OCI-LY7 (cell line): ENCODE measurements at regions not wholly inside any gene's neighbourhood (a gene's known extent, or its start where the extent isn't known, plus 50 kb on each side); places are given as distances from the start of the nearest gene placed in this dataset.

Experiments
- BruUV-seq: library from RNA; stranded (reverse); fragments of 400-500 nt; replicated peaks from 2 replicates; lab custom pipeline; 2021; lab: Mats Ljungman, UMichigan
- CTCF ChIA-PET: fragments of 300-600 bp; sonication (Branson Sonifier 250); formaldehyde crosslinking; loops from one replicate; lab custom pipeline; 2022; ENCODE audit warnings: antibody characterized with exemption; ENCODE audit not compliant: unreplicated experiment; lab: Charles Lee
- POLR2A ChIA-PET: fragments of 300-600 bp; sonication (Branson Sonifier 250); formaldehyde crosslinking; loops from one replicate; lab custom pipeline; 2022; ENCODE audit warnings: antibody characterized with exemption; lab: Charles Lee
- DNase-seq: peaks from one replicate; pipeline ENCODE4 v3.0.0-alpha.2; 2015; ENCODE audit warnings: low spot score
- H2AFZ ChIP-seq: fragments of 200-600 bp; sonication (generic), shearing (Covaris generic); 2 replicates; pipeline ENCODE4 v1.6.1; 2014; ENCODE audit warnings: mild to moderate bottlenecking, antibody characterized with exemption, low read length, moderate library complexity
- H3K27ac ChIP-seq: fragments of 200-600 bp; sonication (generic); 2 replicates; pipeline ENCODE4 v1.5.1; 2014; ENCODE audit warnings: mixed run types, low read depth, mild to moderate bottlenecking, moderate library complexity, low read length, inconsistent platforms; ENCODE audit not compliant: poor library complexity, severe bottlenecking
- H3K36me3 ChIP-seq: fragments of 200-600 bp; sonication (generic); 2 replicates; pipeline ENCODE4 v1.6.1; 2014; ENCODE audit warnings: mild to moderate bottlenecking, antibody characterized with exemption, low read length, moderate library complexity, mixed read lengths; ENCODE audit not compliant: insufficient read depth
- H3K4me1 ChIP-seq: fragments of 200-600 bp; sonication (generic); 2 replicates; pipeline ENCODE4 v1.5.1; 2014; ENCODE audit warnings: mild to moderate bottlenecking, low read length; ENCODE audit not compliant: insufficient read depth, poor library complexity, severe bottlenecking
- H3K4me2 ChIP-seq: fragments of 200-600 bp; sonication (generic); 2 replicates; pipeline ENCODE4 v1.6.1; 2014; ENCODE audit warnings: mild to moderate bottlenecking, low read length
- H3K4me3 ChIP-seq: fragments of 200-600 bp; sonication (generic); 2 replicates; pipeline ENCODE4 v1.5.1; 2014; ENCODE audit warnings: mild to moderate bottlenecking, low read depth, low read length; ENCODE audit not compliant: poor library complexity, severe bottlenecking
- H3K79me2 ChIP-seq: fragments of 200-600 bp; sonication (generic); 2 replicates; pipeline ENCODE4 v1.6.1; 2016; ENCODE audit warnings: low read depth, mild to moderate bottlenecking, low read length, moderate library complexity, mixed read lengths; ENCODE audit not compliant: insufficient read depth
- H3K9me2 ChIP-seq: fragments of 200-600 bp; sonication (generic); 2 replicates; pipeline ENCODE4 v1.6.1; 2016; ENCODE audit warnings: mild to moderate bottlenecking, low read length, mixed read lengths; ENCODE audit not compliant: insufficient read depth
- H3K9me3 ChIP-seq: fragments of 200-600 bp; sonication (generic); 2 replicates; pipeline ENCODE4 v1.6.1; 2014; ENCODE audit warnings: mild to moderate bottlenecking, mixed run types, low read length, mixed read lengths
- H4K20me1 ChIP-seq: fragments of 200-600 bp; sonication (generic); 2 replicates; pipeline ENCODE4 v1.6.1; 2014; ENCODE audit warnings: mild to moderate bottlenecking, antibody characterized with exemption, low read length, moderate library complexity, mixed read lengths; ENCODE audit not compliant: insufficient read depth
- CTCF ChIP-seq: fragments of 200-600 bp; sonication (generic); conservative IDR thresholded peaks from 2 replicates; pipeline ENCODE4 v1.5.1; 2014; ENCODE audit warnings: mild to moderate bottlenecking, antibody characterized with exemption, low read length, moderate library complexity, mixed read lengths
- EZH2phosphoT487 ChIP-seq: fragments of 200-600 bp; sonication (generic); IDR thresholded peaks from 2 replicates; pipeline ENCODE4 v1.6.1; 2018; ENCODE audit warnings: low read depth, borderline replicate concordance, mild to moderate bottlenecking, mixed run types, antibody characterized with exemption, low read length, moderate library complexity, mixed read lengths
- intact Hi-C: fragments of 100-400 bp; cut with micrococcal nuclease; formaldehyde crosslinking; loops from one replicate; pipeline ENCODE4 v1.10.0; 2022; ENCODE audit not compliant: unreplicated experiment

GRCh38 chr2:163302141-163302540 is 433.7 kb downstream of the FIGN start:
- TF ChIP-seq CTCF (no peak), EZH2phosphoT487 (no peak)
- Histone ChIP-seq H2AFZ (no peak overlapping the region), H3K9me3 (no peaks in the 10 kb centered on the region), H3K36me3 (no peaks in the 10 kb centered on the region), H3K4me2 (no peak overlapping the region), H3K4me1 (no peaks in the 10 kb centered on the region), H3K27ac (no peak overlapping the region), H4K20me1 (no peaks in the 10 kb centered on the region), H3K4me3 (no peak overlapping the region), H3K79me2 (no peaks in the 10 kb centered on the region), H3K9me2 (no peaks in the 10 kb centered on the region)
- BruUV-seq: no TSS peak
- no peak for DNase-seq
- ChIA-PET CTCF (no interaction called here), POLR2A (no interaction called here)
- intact Hi-C loops: no loop called here

DNA sequence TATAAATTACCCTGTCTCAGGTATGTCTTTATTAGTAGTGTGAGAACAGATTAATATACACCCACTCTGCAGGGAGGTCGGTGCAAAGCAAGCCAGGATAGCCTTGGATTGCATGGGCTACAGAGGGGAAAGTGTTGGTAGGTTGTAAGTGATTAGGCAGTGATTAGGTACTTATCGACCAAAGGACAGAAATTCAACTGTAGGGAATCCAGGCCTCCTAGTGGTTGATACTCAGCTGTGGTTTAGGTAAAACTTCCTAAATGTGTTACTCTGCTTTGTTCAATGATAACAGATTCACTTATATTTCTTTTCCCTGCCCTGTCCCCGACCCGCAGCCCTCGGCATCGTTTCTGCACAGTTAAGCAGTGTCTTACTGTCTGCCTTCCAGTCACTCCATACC is 444.0 kb downstream of the FIGN start:
- DNase-seq: no peak
- Histone ChIP-seq H4K20me1 (no peaks in the 10 kb centered on the region), H3K4me3 (no peak overlapping the region), H3K4me1 (no peaks in the 10 kb centered on the region), H3K27ac (no peak overlapping the region), H3K36me3 (no peaks in the 10 kb centered on the region), H3K9me2 (no peaks in the 10 kb centered on the region), H2AFZ (no peak overlapping the region), H3K79me2 (no peaks in the 10 kb centered on the region), H3K4me2 (no peak overlapping the region), H3K9me3 (no peaks in the 10 kb centered on the region)
- no TSS peak for BruUV-seq
- intact Hi-C loops: no loop called here
- TF ChIP-seq EZH2phosphoT487: no peak
- no peak for TF ChIP-seq CTCF
- CTCF ChIA-PET: no interaction called here
- POLR2A ChIA-PET: no interaction called here

DNA sequence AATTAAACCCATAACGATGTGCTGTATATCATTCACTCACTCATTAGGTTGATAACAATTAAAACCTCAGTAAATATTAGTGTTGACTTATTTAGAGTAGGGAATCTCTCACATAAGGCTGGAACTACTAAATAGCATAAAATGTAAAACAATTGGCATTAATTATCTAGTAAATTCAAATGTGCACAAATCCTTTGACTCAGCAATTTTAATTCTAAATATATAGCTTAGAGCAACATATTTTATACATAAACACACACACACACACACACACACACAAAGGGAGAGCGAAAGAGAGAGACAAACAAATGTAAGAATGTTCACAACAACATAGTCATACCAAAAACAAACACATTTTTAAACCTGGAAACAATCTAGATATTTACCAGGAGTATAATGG is 443.1 kb upstream of the KCNH7 start:
- H4K20me1 ChIP-seq: no peaks in the 10 kb centered on the region; the same call in 1 of the 2 replicates
- H3K9me3 ChIP-seq: no peaks in the 10 kb centered on the region
- H3K9me2 ChIP-seq: no peaks in the 10 kb centered on the region
- no TSS peak for BruUV-seq
- no peak overlapping the region for H3K27ac ChIP-seq
- no peak for DNase-seq
- H3K36me3 ChIP-seq: no peaks in the 10 kb centered on the region
- H3K4me2 ChIP-seq: no peak overlapping the region
- H3K4me1 ChIP-seq: no peaks in the 10 kb centered on the region
- H2AFZ ChIP-seq: no peak overlapping the region
- no peak overlapping the region for H3K4me3 ChIP-seq
- TF ChIP-seq CTCF (no peak), EZH2phosphoT487 (no peak)
- no peaks in the 10 kb centered on the region for H3K79me2 ChIP-seq
- intact Hi-C loops: no loop called here
- ChIA-PET CTCF (no interaction called here), POLR2A (no interaction called here)
